ENCODE measurements at regions not wholly inside any gene's neighbourhood (a gene's known extent, or its start where the extent isn't known, plus 50 kb on each side); places are given as distances from the start of the nearest gene placed in this dataset.

- TF ChIP-seq CBX3 (IDR thresholded peaks at IDR 0.05; ENCODE audit: borderline replicate concordance, low read depth) (no peak), JUNB (IDR thresholded peaks at IDR 0.05) (no peak), NBN (IDR thresholded peaks at IDR 0.05) (no peak), USF2 (IDR thresholded peaks at IDR 0.05; ENCODE audit: borderline replicate concordance, low read depth, low read length) (no peak), PML (IDR thresholded peaks at IDR 0.05; ENCODE audit: low read length) (no peak), POLR2A (IDR thresholded peaks at IDR 0.05; ENCODE audit: low read depth, low read length) (no peak)
Measured at GRCh38 chr7:96614154-96614867, 95.3 kb downstream of the SEM1 start.

Data from GM12878 (cell line).